BLaER1 (cell line): ENCODE measurements at regions not wholly inside any gene's neighbourhood (a gene's known extent, or its start where the extent isn't known, plus 50 kb on each side); places are given as distances from the start of the nearest gene placed in this dataset.

Experiments used
- H3K27ac ChIP-seq: shearing (Covaris generic); formaldehyde crosslinking; 2 replicates; pipeline ENCODE4 v1.8.1; 2022
- H3K27me3 ChIP-seq: shearing (Covaris generic); formaldehyde crosslinking; 2 replicates; pipeline ENCODE4 v1.8.1; 2022
- H3K36me3 ChIP-seq: shearing (Covaris generic); formaldehyde crosslinking; 2 replicates; pipeline ENCODE4 v1.8.1; 2022
- H3K4me1 ChIP-seq: shearing (Covaris generic); formaldehyde crosslinking; 2 replicates; pipeline ENCODE4 v1.8.1; 2022
- H3K4me2 ChIP-seq: shearing (Covaris generic); formaldehyde crosslinking; 2 replicates; pipeline ENCODE4 v1.8.1; 2022
- H3K4me3 ChIP-seq: shearing (Covaris generic); formaldehyde crosslinking; 2 replicates; pipeline ENCODE4 v1.8.1; 2022
- H3K9ac ChIP-seq: shearing (Covaris generic); formaldehyde crosslinking; 2 replicates; pipeline ENCODE4 v1.8.1; 2022
- H3K9me3 ChIP-seq: shearing (Covaris generic); formaldehyde crosslinking; 2 replicates; pipeline ENCODE4 v1.8.1; 2022
- H4K20me1 ChIP-seq: shearing (Covaris generic); formaldehyde crosslinking; 2 replicates; pipeline ENCODE4 v1.8.1; 2022
- Cebpa-rat ChIP-seq: shearing (Covaris generic); IDR thresholded peaks from 2 replicates; pipeline ENCODE4 v1.8.1; 2022

- Histone ChIP-seq H3K4me3 (no peak overlapping the region), H3K27me3 (no peaks in the 10 kb centered on the region), H4K20me1 (no peaks in the 10 kb centered on the region), H3K36me3 (no peaks in the 10 kb centered on the region), H3K9ac (no peak overlapping the region), H3K4me1 (no peaks in the 10 kb centered on the region), H3K27ac (no peak overlapping the region), H3K9me3 (no peaks in the 10 kb centered on the region), H3K4me2 (no peak overlapping the region)
- TF ChIP-seq Cebpa-rat, result no peak
Observed at GRCh38 chr22:34943830-34944229, 122.1 kb upstream of the ISX start.

DNA sequence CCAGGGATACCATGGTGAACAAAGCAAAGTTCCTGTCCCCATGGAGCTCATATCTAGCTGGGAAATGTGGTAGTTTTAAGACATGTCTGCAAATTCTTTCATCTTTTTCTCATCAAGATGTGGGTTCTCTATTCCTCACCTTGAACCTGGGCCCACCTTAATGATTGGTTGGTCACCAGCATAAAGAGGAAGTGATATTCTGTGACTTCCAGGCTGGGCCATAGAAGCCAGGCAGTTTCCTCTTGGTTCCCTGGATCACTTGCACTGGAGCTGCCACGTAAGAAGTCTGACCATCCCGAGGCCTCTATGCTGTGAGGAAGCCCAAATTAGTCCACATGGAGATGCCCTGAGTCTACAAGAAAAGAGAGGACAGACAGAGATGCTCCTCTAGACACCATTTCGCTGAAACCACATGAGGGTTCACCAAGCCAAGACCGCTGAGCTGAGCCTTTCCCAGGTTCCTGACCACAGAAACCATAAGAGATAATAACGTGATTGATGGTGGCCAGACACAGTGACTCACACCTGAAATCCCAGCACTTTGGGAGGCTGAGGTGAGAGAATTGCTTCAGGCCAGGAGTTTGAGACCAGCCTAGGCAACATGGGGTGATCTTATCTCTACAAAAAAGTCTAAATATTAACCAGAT is 119.5 kb upstream of the ISX start:
- no peak for TF ChIP-seq Cebpa-rat
- no peaks in the 10 kb centered on the region for H3K9me3 ChIP-seq
- no peaks in the 10 kb centered on the region for H3K4me1 ChIP-seq
- no peaks in the 10 kb centered on the region for H4K20me1 ChIP-seq
- H3K4me3 ChIP-seq, result no peak overlapping the region
- no peaks in the 10 kb centered on the region for H3K27me3 ChIP-seq
- H3K4me2 ChIP-seq, result no peak overlapping the region
- no peak overlapping the region for H3K27ac ChIP-seq
- no peaks in the 10 kb centered on the region for H3K36me3 ChIP-seq
- H3K9ac ChIP-seq, result no peak overlapping the region

- Histone ChIP-seq H3K9ac (no peak overlapping the region), H4K20me1 (no peaks in the 10 kb centered on the region), H3K27ac (no peak overlapping the region), H3K4me3 (no peak overlapping the region), H3K4me2 (no peak overlapping the region), H3K9me3 (no peaks in the 10 kb centered on the region), H3K4me1 (no peaks in the 10 kb centered on the region), H3K27me3 (no peaks in the 10 kb centered on the region), H3K36me3 (no peaks in the 10 kb centered on the region)
- no peak for TF ChIP-seq Cebpa-rat
Observed at GRCh38 chr22:34950489-34950888, 115.5 kb upstream of the ISX start.

GRCh38 chr22:34951212-34951611 is 114.7 kb upstream of the ISX start:
- H3K36me3 ChIP-seq, result no peaks in the 10 kb centered on the region
- H3K9ac ChIP-seq, result no peak overlapping the region
- H3K4me2 ChIP-seq, result no peak overlapping the region
- no peaks in the 10 kb centered on the region for H3K27me3 ChIP-seq
- no peaks in the 10 kb centered on the region for H4K20me1 ChIP-seq
- TF ChIP-seq Cebpa-rat, result no peak
- H3K9me3 ChIP-seq, result no peaks in the 10 kb centered on the region
- no peak overlapping the region for H3K4me3 ChIP-seq
- no peak overlapping the region for H3K27ac ChIP-seq
- no peaks in the 10 kb centered on the region for H3K4me1 ChIP-seq

DNA sequence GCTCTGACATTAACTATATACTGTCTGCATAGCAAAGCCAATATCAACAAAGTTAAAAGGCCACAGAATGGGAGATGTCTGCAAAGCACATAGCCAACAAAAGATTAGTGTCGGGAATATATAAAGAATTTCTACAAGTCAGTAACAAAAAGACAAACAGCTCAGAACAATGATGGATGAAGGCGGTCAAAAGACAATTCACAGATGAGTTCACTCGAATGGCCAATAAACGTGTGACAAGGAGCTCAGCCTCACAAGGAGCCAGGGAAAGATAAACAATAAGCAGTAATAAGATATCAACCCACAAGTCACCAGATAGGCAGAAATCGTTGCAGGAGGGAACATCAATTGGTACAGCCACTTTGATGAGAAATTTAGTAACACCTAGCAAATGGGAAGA is 106.0 kb upstream of the ISX start:
- H3K9ac ChIP-seq, result no peak overlapping the region
- no peak for TF ChIP-seq Cebpa-rat
- no peaks in the 10 kb centered on the region for H3K36me3 ChIP-seq
- no peak overlapping the region for H3K27ac ChIP-seq
- no peaks in the 10 kb centered on the region for H3K9me3 ChIP-seq
- no peak overlapping the region for H3K4me3 ChIP-seq
- H4K20me1 ChIP-seq, result no peaks in the 10 kb centered on the region
- H3K4me1 ChIP-seq, result no peaks in the 10 kb centered on the region
- no peaks in the 10 kb centered on the region for H3K27me3 ChIP-seq
- no peak overlapping the region for H3K4me2 ChIP-seq

DNA sequence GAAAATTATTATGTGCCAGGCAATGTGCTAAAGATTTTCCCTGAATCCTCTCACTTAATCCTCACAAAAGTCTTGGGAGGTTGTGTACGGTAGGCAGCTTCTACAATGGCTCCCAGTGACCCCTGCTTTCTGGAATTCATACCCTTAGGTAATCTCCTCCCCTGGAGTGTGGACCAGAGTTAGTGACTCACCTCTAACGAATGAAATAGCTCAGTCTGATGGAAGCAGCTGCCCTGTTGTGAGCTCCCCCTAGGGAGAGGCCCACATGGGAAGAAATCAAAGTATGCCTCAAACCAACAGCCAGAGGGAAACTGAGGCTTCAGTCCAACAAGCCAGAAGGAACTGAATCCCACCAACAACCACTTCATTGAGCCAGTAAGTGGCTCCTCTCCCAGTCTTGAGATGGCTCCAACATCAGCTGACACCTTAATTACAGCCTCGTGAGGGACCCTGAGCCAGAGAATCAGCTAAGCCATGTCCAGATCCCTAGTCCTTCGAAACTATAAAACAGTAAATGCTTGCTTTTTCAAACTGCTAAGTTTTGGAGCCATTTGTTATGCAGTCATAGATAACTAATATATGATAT is 98.9 kb upstream of the ISX start:
- Histone ChIP-seq H3K4me3 (no peak overlapping the region), H3K9ac (no peak overlapping the region), H3K36me3 (no peaks in the 10 kb centered on the region), H3K4me2 (no peak overlapping the region), H3K27ac (no peak overlapping the region), H3K27me3 (no peaks in the 10 kb centered on the region), H3K4me1 (no peaks in the 10 kb centered on the region), H4K20me1 (no peaks in the 10 kb centered on the region), H3K9me3 (no peaks in the 10 kb centered on the region)
- TF ChIP-seq Cebpa-rat, result no peak

DNA sequence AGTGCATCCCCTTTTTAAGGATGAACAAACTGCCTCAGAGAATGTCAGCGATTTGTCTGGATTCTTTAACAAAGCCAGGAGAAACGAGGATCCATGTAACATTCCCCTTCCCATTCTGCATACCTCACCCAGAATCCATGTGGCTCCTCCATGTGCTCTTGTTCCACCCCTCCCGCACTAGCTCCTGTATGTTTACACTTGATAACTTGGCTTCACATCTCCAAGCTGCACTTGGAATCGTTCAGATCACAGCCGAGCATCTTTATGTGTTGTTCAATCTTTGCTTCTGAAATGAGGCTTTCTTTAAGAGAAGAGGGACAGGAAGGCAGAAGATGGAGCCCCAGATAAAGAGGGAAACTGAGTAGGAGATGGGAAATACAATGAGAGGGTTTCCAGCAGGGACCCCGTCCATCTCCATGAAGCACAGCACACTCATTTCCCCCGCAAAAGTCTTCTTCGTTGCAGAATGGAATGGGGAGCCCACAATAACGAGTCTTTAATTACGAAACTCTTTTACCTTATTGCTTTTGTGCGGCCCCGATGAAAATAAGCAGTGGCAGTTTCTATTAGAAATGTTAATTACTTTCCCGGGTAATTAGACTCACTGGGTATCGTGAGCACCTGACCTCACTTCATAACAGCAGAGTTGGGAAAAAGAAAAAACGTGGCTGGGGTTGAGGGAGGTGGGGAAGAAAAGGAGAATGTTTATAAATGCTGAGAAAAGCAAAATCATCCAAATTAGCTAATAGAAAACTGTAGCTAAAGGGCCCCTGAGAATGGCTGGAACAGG is 96.8 kb upstream of the ISX start:
- no peak for TF ChIP-seq Cebpa-rat
- H3K4me3 ChIP-seq, result no peak overlapping the region

DNA sequence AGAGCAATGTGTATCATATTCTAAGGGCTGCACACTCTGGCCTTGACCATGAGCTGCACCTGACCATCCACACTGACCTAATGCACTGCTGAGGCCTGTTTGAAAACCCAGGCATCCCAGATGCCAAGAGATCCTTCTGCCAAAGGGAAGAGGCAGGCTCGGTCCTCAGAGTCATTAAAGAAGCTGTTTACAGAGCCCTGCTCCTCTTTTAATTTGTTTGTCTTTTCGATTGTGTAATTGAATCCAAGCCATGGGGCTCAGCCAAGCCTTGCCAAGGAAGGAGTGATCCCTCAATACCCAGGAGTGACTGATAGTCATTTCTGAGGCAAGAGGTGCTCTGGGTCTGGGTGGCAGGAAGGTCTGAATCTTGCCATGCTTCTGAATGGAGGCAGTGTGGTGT is 94.5 kb upstream of the ISX start:
- Histone ChIP-seq H3K9me3 (peaks cover 9% of the 10 kb centered on the region; the same call in 1 of the 2 replicates), H3K4me1 (no peaks in the 10 kb centered on the region), H3K4me3 (no peak overlapping the region), H3K36me3 (no peaks in the 10 kb centered on the region), H3K9ac (no peak overlapping the region), H3K27ac (no peak overlapping the region), H3K4me2 (no peak overlapping the region), H3K27me3 (no peaks in the 10 kb centered on the region), H4K20me1 (no peaks in the 10 kb centered on the region)
- no peak for TF ChIP-seq Cebpa-rat

More for the DNA sequence above, 96.8 kb upstream of the ISX start:
- Histone ChIP-seq H3K27me3 (no peaks in the 10 kb centered on the region), H3K9me3 (no peaks in the 10 kb centered on the region), H3K9ac (no peak overlapping the region), H3K36me3 (no peaks in the 10 kb centered on the region), H3K27ac (no peak overlapping the region), H4K20me1 (no peaks in the 10 kb centered on the region), H3K4me1 (no peaks in the 10 kb centered on the region), H3K4me2 (no peak overlapping the region)

DNA sequence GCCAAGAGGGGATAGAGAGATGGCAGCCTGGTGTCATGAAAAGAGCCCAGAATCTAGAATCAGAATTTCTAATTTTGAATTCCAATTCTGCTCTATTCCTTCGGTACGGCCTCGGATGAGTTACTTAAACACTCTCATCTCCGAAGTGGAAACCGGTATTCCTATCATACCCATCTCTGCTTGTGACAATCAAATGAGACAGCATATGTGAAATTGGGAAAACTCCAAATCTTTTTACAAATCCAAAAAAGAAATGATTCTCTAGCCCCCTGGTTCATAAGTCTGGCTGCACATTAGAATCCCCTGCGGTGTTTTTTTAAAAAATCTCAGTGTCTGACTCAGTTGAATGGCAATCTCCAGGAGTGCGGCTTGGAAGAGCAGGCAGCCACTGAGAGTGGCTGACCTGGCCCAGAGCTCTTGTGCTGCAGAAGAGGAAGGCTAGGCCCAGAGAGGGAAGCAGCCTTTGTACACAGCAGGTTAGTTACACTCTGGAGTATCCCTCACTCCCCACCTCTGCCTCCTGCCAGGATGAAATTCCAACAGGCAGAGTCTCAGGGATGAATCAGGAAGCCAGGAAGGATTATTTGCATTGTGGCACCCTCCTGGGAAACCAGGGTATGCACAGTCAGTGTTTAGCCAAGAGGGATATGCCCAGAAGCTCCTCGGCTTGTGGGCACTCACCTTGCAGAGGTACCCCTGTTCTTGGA is 93.6 kb upstream of the ISX start:
- Histone ChIP-seq H3K9me3 (peaks cover 12% of the 10 kb centered on the region; the same call in 1 of the 2 replicates), H3K27ac (no peak overlapping the region), H3K36me3 (no peaks in the 10 kb centered on the region), H3K9ac (no peak overlapping the region), H3K27me3 (no peaks in the 10 kb centered on the region; the same call in 1 of the 2 replicates), H4K20me1 (no peaks in the 10 kb centered on the region), H3K4me3 (no peak overlapping the region), H3K4me2 (no peak overlapping the region), H3K4me1 (no peaks in the 10 kb centered on the region)
- TF ChIP-seq Cebpa-rat, result no peak
